ENCODE measurements at regions not wholly inside any gene's neighbourhood (a gene's known extent, or its start where the extent isn't known, plus 50 kb on each side); places are given as distances from the start of the nearest gene placed in this dataset.

- H3K79me1 ChIP-seq (ENCODE audit: low read length), result no peaks in the 10 kb centered on the region
- H2AFZ ChIP-seq (ENCODE audit: insufficient read depth, low read length, poor library complexity), result no peak overlapping the region
- no peak overlapping the region for H4K91ac ChIP-seq (ENCODE audit: low read depth, low read length)
- no peak overlapping the region for H4K12ac ChIP-seq (ENCODE audit: low read depth, low read length)
- no peaks in the 10 kb centered on the region for H3K27me3 ChIP-seq (ENCODE audit: insufficient read depth, low read length)
- no peak overlapping the region for H3K27ac ChIP-seq (ENCODE audit: low read depth, low read length)
- no peak overlapping the region for H2BK12ac ChIP-seq (ENCODE audit: low read length)
- H3K4ac ChIP-seq (ENCODE audit: low read depth, low read length), result no peak overlapping the region
- no peak overlapping the region for H3K4me3 ChIP-seq (ENCODE audit: low read depth, low read length)
- no peaks in the 10 kb centered on the region for H3K9me3 ChIP-seq (ENCODE audit: insufficient read depth, low read depth, low read length)
- no peaks in the 10 kb centered on the region for H3K79me2 ChIP-seq (ENCODE audit: control insufficient read depth, insufficient read depth, low read length, poor library complexity)
- no peak overlapping the region for H3K9ac ChIP-seq (ENCODE audit: low read length)
- H2AK5ac ChIP-seq (ENCODE audit: low read length), result no peak overlapping the region
- no peaks in the 10 kb centered on the region for H3K4me1 ChIP-seq (ENCODE audit: control insufficient read depth in 1 of 2, insufficient read depth in 2 of 2, low read length in 2 of 2)
- no peak overlapping the region for H2BK5ac ChIP-seq (ENCODE audit: low read depth, low read length, poor library complexity)
- WGBS (ENCODE audit: extremely low coverage, insufficient coverage, insufficient read length), result no CpG with 5 or more reads among the region's 1 CpG
- H3K23ac ChIP-seq (ENCODE audit: low read length), result no peak overlapping the region
- no peak overlapping the region for H3K14ac ChIP-seq (ENCODE audit: low read length)
- no peak overlapping the region for H3K4me2 ChIP-seq (ENCODE audit: low read length)
- H4K8ac ChIP-seq (ENCODE audit: low read depth, low read length), result no peak overlapping the region
- H3K18ac ChIP-seq (ENCODE audit: low read length), result no peak overlapping the region
- H2BK120ac ChIP-seq (ENCODE audit: insufficient read depth, low read length, poor library complexity), result no peak overlapping the region
- DNase-seq, result no peak
- H3K36me3 ChIP-seq (ENCODE audit: control insufficient read depth in 1 of 2, insufficient read depth in 2 of 2, low read length in 2 of 2), result no peaks in the 10 kb centered on the region
These were observed 760.2 kb upstream of the GBE1 start for GRCh38 chr3:82521657-82522056.

- Histone ChIP-seq H3K27me3 (ENCODE audit: insufficient read depth, low read length) (no peaks in the 10 kb centered on the region), H3K18ac (ENCODE audit: low read length) (no peak overlapping the region), H4K91ac (ENCODE audit: low read depth, low read length) (no peak overlapping the region), H3K23ac (ENCODE audit: low read length) (no peak overlapping the region), H3K36me3 (ENCODE audit: control insufficient read depth in 1 of 2, insufficient read depth in 2 of 2, low read length in 2 of 2) (no peaks in the 10 kb centered on the region), H3K79me1 (ENCODE audit: low read length) (no peaks in the 10 kb centered on the region), H3K79me2 (ENCODE audit: control insufficient read depth, insufficient read depth, low read length, poor library complexity) (no peaks in the 10 kb centered on the region), H2BK12ac (ENCODE audit: low read length) (no peak overlapping the region), H3K4me1 (ENCODE audit: control insufficient read depth in 1 of 2, insufficient read depth in 2 of 2, low read length in 2 of 2) (no peaks in the 10 kb centered on the region), H2BK5ac (ENCODE audit: low read depth, low read length, poor library complexity) (no peak overlapping the region), H3K4me3 (ENCODE audit: low read depth, low read length) (no peak overlapping the region), H2AK5ac (ENCODE audit: low read length) (no peak overlapping the region), H3K4me2 (ENCODE audit: low read length) (no peak overlapping the region), H3K27ac (ENCODE audit: low read depth, low read length) (no peak overlapping the region), H4K8ac (ENCODE audit: low read depth, low read length) (no peak overlapping the region), H4K12ac (ENCODE audit: low read depth, low read length) (no peak overlapping the region), H3K14ac (ENCODE audit: low read length) (no peak overlapping the region), H3K4ac (ENCODE audit: low read depth, low read length) (no peak overlapping the region), H3K9ac (ENCODE audit: low read length) (no peak overlapping the region), H2AFZ (ENCODE audit: insufficient read depth, low read length, poor library complexity) (no peak overlapping the region), H2BK120ac (ENCODE audit: insufficient read depth, low read length, poor library complexity) (no peak overlapping the region), H3K9me3 (ENCODE audit: insufficient read depth, low read depth, low read length) (no peaks in the 10 kb centered on the region)
- no CpG with 5 or more reads among the region's 2 CpGs for WGBS (ENCODE audit: extremely low coverage, insufficient coverage, insufficient read length)
- DNase-seq, result no peak
These were observed 759.4 kb upstream of the GBE1 start for GRCh38 chr3:82520846-82521245.

- no peaks in the 10 kb centered on the region for H3K9me3 ChIP-seq (ENCODE audit: insufficient read depth, low read depth, low read length)
- H2BK5ac ChIP-seq (ENCODE audit: low read depth, low read length, poor library complexity), result no peak overlapping the region
- H2BK12ac ChIP-seq (ENCODE audit: low read length), result no peak overlapping the region
- WGBS (ENCODE audit: extremely low coverage, insufficient coverage, insufficient read length), result no CpG with 5 or more reads among the region's 16 CpGs
- H3K23ac ChIP-seq (ENCODE audit: low read length), result no peak overlapping the region
- H3K4me2 ChIP-seq (ENCODE audit: low read length), result no peak overlapping the region
- H2AFZ ChIP-seq (ENCODE audit: insufficient read depth, low read length, poor library complexity), result no peak overlapping the region
- H3K4me1 ChIP-seq (ENCODE audit: control insufficient read depth in 1 of 2, insufficient read depth in 2 of 2, low read length in 2 of 2), result no peaks in the 10 kb centered on the region
- H2BK120ac ChIP-seq (ENCODE audit: insufficient read depth, low read length, poor library complexity), result no peak overlapping the region
- H4K8ac ChIP-seq (ENCODE audit: low read depth, low read length), result no peak overlapping the region
- H3K27me3 ChIP-seq (ENCODE audit: insufficient read depth, low read length), result no peaks in the 10 kb centered on the region
- H4K12ac ChIP-seq (ENCODE audit: low read depth, low read length), result no peak overlapping the region
- no peak overlapping the region for H3K4me3 ChIP-seq (ENCODE audit: low read depth, low read length)
- H3K36me3 ChIP-seq (ENCODE audit: control insufficient read depth in 1 of 2, insufficient read depth in 2 of 2, low read length in 2 of 2), result no peaks in the 10 kb centered on the region
- H3K79me2 ChIP-seq (ENCODE audit: control insufficient read depth, insufficient read depth, low read length, poor library complexity), result no peaks in the 10 kb centered on the region
- no peak for DNase-seq
- H3K18ac ChIP-seq (ENCODE audit: low read length), result no peak overlapping the region
- no peak overlapping the region for H2AK5ac ChIP-seq (ENCODE audit: low read length)
- no peaks in the 10 kb centered on the region for H3K79me1 ChIP-seq (ENCODE audit: low read length)
- no peak overlapping the region for H3K14ac ChIP-seq (ENCODE audit: low read length)
- H3K27ac ChIP-seq (ENCODE audit: low read depth, low read length), result no peak overlapping the region
- H3K4ac ChIP-seq (ENCODE audit: low read depth, low read length), result no peak overlapping the region
- no peak overlapping the region for H4K91ac ChIP-seq (ENCODE audit: low read depth, low read length)
- H3K9ac ChIP-seq (ENCODE audit: low read length), result no peak overlapping the region
These were observed 748.6 kb upstream of the GBE1 start for GRCh38 chr3:82509951-82510603.

- Histone ChIP-seq H3K36me3 (ENCODE audit: control insufficient read depth in 1 of 2, insufficient read depth in 2 of 2, low read length in 2 of 2) (no peaks in the 10 kb centered on the region), H3K79me2 (ENCODE audit: control insufficient read depth, insufficient read depth, low read length, poor library complexity) (no peaks in the 10 kb centered on the region), H3K27me3 (ENCODE audit: insufficient read depth, low read length) (no peaks in the 10 kb centered on the region), H3K4me3 (ENCODE audit: low read depth, low read length) (no peak overlapping the region), H3K9ac (ENCODE audit: low read length) (no peak overlapping the region), H3K18ac (ENCODE audit: low read length) (no peak overlapping the region), H2BK5ac (ENCODE audit: low read depth, low read length, poor library complexity) (no peak overlapping the region), H2AK5ac (ENCODE audit: low read length) (no peak overlapping the region), H3K14ac (ENCODE audit: low read length) (no peak overlapping the region), H4K8ac (ENCODE audit: low read depth, low read length) (no peak overlapping the region), H3K4me1 (ENCODE audit: control insufficient read depth in 1 of 2, insufficient read depth in 2 of 2, low read length in 2 of 2) (no peaks in the 10 kb centered on the region), H3K4ac (ENCODE audit: low read depth, low read length) (no peak overlapping the region), H4K12ac (ENCODE audit: low read depth, low read length) (no peak overlapping the region), H3K27ac (ENCODE audit: low read depth, low read length) (no peak overlapping the region), H4K91ac (ENCODE audit: low read depth, low read length) (no peak overlapping the region), H3K4me2 (ENCODE audit: low read length) (no peak overlapping the region), H3K79me1 (ENCODE audit: low read length) (no peaks in the 10 kb centered on the region), H2BK120ac (ENCODE audit: insufficient read depth, low read length, poor library complexity) (no peak overlapping the region), H2AFZ (ENCODE audit: insufficient read depth, low read length, poor library complexity) (no peak overlapping the region), H3K9me3 (ENCODE audit: insufficient read depth, low read depth, low read length) (no peaks in the 10 kb centered on the region), H2BK12ac (ENCODE audit: low read length) (no peak overlapping the region), H3K23ac (ENCODE audit: low read length) (no peak overlapping the region)
- no CpG with 5 or more reads among the region's 9 CpGs for WGBS (ENCODE audit: extremely low coverage, insufficient coverage, insufficient read length)
- DNase-seq, result no peak
These were observed 747.8 kb upstream of the GBE1 start for GRCh38 chr3:82509106-82509842.

Data from trophoblast cell (in vitro differentiated cells and primary cell).